Gastroesophageal sphincter (tissue), 4 donors: ENCODE measurements at regions not wholly inside any gene's neighbourhood (a gene's known extent, or its start where the extent isn't known, plus 50 kb on each side); places are given as distances from the start of the nearest gene placed in this dataset.

ENCODE experiments used
- ATAC-seq: fragments of 150-250 bp; one replicate; pipeline ENCODE4 v1.9.1; 2016; ENCODE audit warnings: mild to moderate bottlenecking, moderate library complexity
- H3K27ac ChIP-seq, 4 donors: fragments of 200-600 bp; sonication (generic) in 3 of 4; 1 replicate in 3 of 4; 2 replicates in 1 of 4; pipeline ENCODE4 v1.5.1; 2016 to 2019
- H3K27me3 ChIP-seq: fragments of 200-600 bp; sonication (generic); one replicate; pipeline ENCODE4 v1.5.1; 2019
- H3K36me3 ChIP-seq, 2 donors: fragments of 200-600 bp; sonication (generic); one replicate each; pipeline ENCODE4 v1.5.1; 2019; ENCODE audit warnings: control low read depth in 1 of 2
- H3K4me1 ChIP-seq, 3 donors: fragments of 200-600 bp; sonication (generic); 1 replicate in 2 of 3; 2 replicates in 1 of 3; pipeline ENCODE4 v1.5.1; 2016 to 2019; ENCODE audit warnings: control low read depth in 2 of 3
- H3K4me3 ChIP-seq, 2 donors: fragments of 200-600 bp; sonication (generic); one replicate each; pipeline ENCODE4 v1.5.1; 2019; ENCODE audit warnings: mild to moderate bottlenecking in 1 of 2, moderate library complexity in 1 of 2
- H3K9me3 ChIP-seq, 3 donors: fragments of 200-600 bp; sonication (generic); one replicate each; pipeline ENCODE4 v1.5.1; 2017 to 2019; ENCODE audit warnings: control low read depth in 2 of 3
- EP300 ChIP-seq: sonication (generic); formaldehyde crosslinking; IDR thresholded peaks from one replicate; pipeline ENCODE4 v1.6.1; 2017; ENCODE audit warnings: antibody characterized with exemption, mild to moderate bottlenecking
- POLR2A ChIP-seq, 2 donors: fragments of 450-650 bp; IDR thresholded peaks; one replicate each; pipeline ENCODE4 v1.6.1; 2017; ENCODE audit warnings: antibody characterized with exemption in 2 of 2, mild to moderate bottlenecking in 2 of 2, moderate library complexity in 1 of 2
- POLR2AphosphoS5 ChIP-seq: sonication (generic); formaldehyde crosslinking; IDR thresholded peaks from one replicate; pipeline ENCODE4 v1.6.1; 2017; ENCODE audit warnings: antibody characterized with exemption
- WGBS, 2 donors: methylation state at CpG; one replicate each; pipeline ENCODE4 v1.1.5; 2018; ENCODE audit warnings: low coverage in 1 of 2; 5-methylcytosine and 5-hydroxymethylcytosine counted together
- TF ChIP-seq, protein P1 (sequence below), 4 experiments: fragments of 200-600 bp in 2 of 4; fragments of 450-650 bp in 2 of 4; sonication (generic) in 1 of 4; IDR thresholded peaks; one replicate each; pipeline ENCODE4 v1.5.1; 2017 to 2019; ENCODE audit warnings: antibody characterized with exemption in 4 of 4, mild to moderate bottlenecking in 2 of 4, moderate library complexity in 2 of 4

GRCh38 chr6:23045280-23045679, 475.9 kb downstream of the HDGFL1 start:
- Histone ChIP-seq H3K4me3 (no peak overlapping the region), H3K36me3 (no peaks in the 10 kb centered on the region), H3K9me3 (no peaks in the 10 kb centered on the region), H3K27ac (no peak overlapping the region), H3K4me1 (no peaks in the 10 kb centered on the region), H3K27me3 (no peaks in the 10 kb centered on the region)
- TF ChIP-seq POLR2A (IDR thresholded peaks at IDR 0.05) (no peak), EP300 (no peak), POLR2AphosphoS5 (no peak)
- TF ChIP-seq, protein P1, sequence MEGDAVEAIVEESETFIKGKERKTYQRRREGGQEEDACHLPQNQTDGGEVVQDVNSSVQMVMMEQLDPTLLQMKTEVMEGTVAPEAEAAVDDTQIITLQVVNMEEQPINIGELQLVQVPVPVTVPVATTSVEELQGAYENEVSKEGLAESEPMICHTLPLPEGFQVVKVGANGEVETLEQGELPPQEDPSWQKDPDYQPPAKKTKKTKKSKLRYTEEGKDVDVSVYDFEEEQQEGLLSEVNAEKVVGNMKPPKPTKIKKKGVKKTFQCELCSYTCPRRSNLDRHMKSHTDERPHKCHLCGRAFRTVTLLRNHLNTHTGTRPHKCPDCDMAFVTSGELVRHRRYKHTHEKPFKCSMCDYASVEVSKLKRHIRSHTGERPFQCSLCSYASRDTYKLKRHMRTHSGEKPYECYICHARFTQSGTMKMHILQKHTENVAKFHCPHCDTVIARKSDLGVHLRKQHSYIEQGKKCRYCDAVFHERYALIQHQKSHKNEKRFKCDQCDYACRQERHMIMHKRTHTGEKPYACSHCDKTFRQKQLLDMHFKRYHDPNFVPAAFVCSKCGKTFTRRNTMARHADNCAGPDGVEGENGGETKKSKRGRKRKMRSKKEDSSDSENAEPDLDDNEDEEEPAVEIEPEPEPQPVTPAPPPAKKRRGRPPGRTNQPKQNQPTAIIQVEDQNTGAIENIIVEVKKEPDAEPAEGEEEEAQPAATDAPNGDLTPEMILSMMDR (IDR thresholded peaks at IDR 0.05): no peak
- ATAC-seq: no peak

DNA sequence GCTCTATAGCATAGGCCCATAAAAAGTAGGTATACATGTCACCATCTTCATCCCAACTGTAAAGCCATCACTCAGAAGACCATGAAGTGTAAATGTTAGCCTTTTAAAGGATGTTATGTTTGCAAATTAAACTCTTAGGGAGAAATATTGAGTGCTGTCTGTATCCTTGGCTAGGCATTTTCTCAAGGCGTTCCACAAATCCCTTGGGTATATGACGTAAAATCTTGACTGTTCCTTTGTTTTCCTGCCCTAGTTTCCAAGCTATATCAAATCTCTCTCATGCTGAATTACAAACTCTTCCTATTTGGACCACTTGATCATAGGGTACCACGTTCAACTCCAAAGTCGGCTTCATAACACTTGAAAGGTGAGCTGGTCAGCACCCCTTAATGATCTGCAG, 486.2 kb downstream of the HDGFL1 start:
- no peak overlapping the region for H3K4me3 ChIP-seq
- no peaks in the 10 kb centered on the region for H3K36me3 ChIP-seq
- no peaks in the 10 kb centered on the region for H3K9me3 ChIP-seq
- WGBS, 2 donors: 55 to 74% methylated on average over 2 to 4 of the region's 4 CpGs
- H3K4me1 ChIP-seq: no peaks in the 10 kb centered on the region
- no peaks in the 10 kb centered on the region for H3K27me3 ChIP-seq
- H3K27ac ChIP-seq: no peak overlapping the region
- no peak for TF ChIP-seq EP300
- no peak for TF ChIP-seq POLR2AphosphoS5
- TF ChIP-seq, protein P1 (IDR thresholded peaks at IDR 0.05): no peak
- no peak for TF ChIP-seq POLR2A (IDR thresholded peaks at IDR 0.05)
- ATAC-seq: no peak

DNA sequence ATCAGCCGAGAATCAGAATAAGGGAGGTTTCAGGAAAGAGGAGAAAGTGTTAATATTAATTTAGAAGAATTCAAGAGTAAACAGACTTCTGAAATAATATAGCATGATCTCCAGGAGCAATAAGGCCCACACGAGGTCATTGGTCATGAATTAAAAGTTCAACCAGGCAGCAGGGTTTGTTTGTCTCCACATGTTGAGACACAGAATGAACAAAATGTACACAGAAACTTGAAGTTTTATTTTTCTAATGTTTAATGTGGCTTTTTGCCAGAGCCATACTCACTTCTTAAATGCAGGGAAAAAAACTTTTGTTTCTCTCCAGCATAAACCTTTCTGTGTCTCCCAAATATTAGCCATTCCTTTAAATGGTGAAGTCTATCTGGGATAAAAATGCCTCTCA, 504.5 kb downstream of the HDGFL1 start:
- H3K4me1 ChIP-seq: no peaks in the 10 kb centered on the region
- 44% methylated on average over 2 of the region's 2 CpGs for WGBS, 2 donors
- ATAC-seq: no peak
- H3K9me3 ChIP-seq: peaks cover 0 to 6% (median 0%) of the 10 kb centered on the region in 3 donors
- no peak overlapping the region for H3K27ac ChIP-seq
- TF ChIP-seq POLR2AphosphoS5 (no peak), POLR2A (IDR thresholded peaks at IDR 0.05) (no peak), EP300 (no peak)
- TF ChIP-seq, protein P1 (IDR thresholded peaks at IDR 0.05): no peak
- no peaks in the 10 kb centered on the region for H3K36me3 ChIP-seq
- no peak overlapping the region for H3K4me3 ChIP-seq
- no peaks in the 10 kb centered on the region for H3K27me3 ChIP-seq

DNA sequence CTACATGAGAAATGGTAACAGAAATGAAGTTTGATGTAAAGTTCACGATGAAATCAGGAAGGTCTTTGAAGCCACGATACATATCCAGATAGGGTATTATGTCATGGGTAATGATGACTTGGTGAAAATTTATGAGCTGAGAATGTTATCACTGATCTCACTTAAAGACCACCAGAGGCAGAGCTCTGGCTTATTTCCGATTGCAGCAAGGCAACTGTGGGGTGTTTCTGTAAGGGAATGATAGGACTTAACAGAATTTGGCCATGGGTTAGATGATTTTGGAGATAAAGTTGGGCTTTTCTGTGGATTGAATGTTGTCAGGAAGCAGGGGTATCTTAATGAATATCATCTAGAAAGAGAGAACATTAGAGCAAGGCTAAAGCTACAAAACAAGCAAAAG, 508.4 kb downstream of the HDGFL1 start:
- no peak for ATAC-seq
- no peaks in the 10 kb centered on the region for H3K36me3 ChIP-seq
- no peak overlapping the region for H3K4me3 ChIP-seq
- WGBS, 2 donors: 84 to 95% methylated on average over 3 of the region's 3 CpGs
- H3K9me3 ChIP-seq: peaks cover 0 to 6% (median 0%) of the 10 kb centered on the region in 3 donors
- TF ChIP-seq, protein P1 (IDR thresholded peaks at IDR 0.05): no peak
- TF ChIP-seq POLR2AphosphoS5 (no peak), POLR2A (IDR thresholded peaks at IDR 0.05) (no peak), EP300 (no peak)
- H3K27ac ChIP-seq: no peak overlapping the region
- H3K4me1 ChIP-seq: no peaks in the 10 kb centered on the region
- no peaks in the 10 kb centered on the region for H3K27me3 ChIP-seq

DNA sequence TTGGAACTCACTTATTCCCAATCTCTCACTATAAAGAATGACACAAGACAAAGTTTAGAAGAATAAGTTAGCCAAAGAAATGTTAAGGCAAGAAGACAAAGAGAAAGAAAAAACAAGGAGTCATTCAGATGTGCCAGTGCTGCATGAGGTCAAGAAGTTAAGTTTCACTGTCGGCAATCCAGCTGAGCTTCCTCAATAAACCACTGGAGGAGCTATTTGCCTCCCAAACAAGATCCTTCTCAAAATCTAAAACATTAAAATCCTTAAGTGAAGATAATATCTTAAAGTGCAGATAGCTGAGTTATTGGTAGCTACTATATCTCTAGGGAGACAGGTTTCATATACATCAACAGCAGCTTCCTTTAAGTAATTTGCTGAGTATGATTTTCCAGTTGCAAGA, 512.3 kb downstream of the HDGFL1 start:
- no peak for ATAC-seq
- Histone ChIP-seq H3K4me3 (no peak overlapping the region), H3K27me3 (no peaks in the 10 kb centered on the region), H3K36me3 (no peaks in the 10 kb centered on the region), H3K27ac (no peak overlapping the region), H3K9me3 (no peaks in the 10 kb centered on the region), H3K4me1 (no peaks in the 10 kb centered on the region)
- TF ChIP-seq EP300 (no peak), POLR2AphosphoS5 (no peak), POLR2A (IDR thresholded peaks at IDR 0.05) (no peak)
- TF ChIP-seq, protein P1 (IDR thresholded peaks at IDR 0.05): no peak
- 83% methylated on average over 1 of the region's 1 CpG; no CpG with 5 or more reads in 1 of the 2 donors for WGBS, 2 donors
